Activated naive CD4-positive, alpha-beta T cell treated with anti-CD3 and anti-CD28 coated beads, Interleukin-2, amount 10 ng/mL, durations not matched to agents 7 days and 5 days (primary cell): ENCODE measurements at regions not wholly inside any gene's neighbourhood (a gene's known extent, or its start where the extent isn't known, plus 50 kb on each side); places are given as distances from the start of the nearest gene placed in this dataset.

ENCODE experiments used
- CTCF ChIA-PET: fragments of 350-600 bp; sonication (Branson Sonifier 250); formaldehyde crosslinking; loops from one replicate; lab custom pipeline; 2021; ENCODE audit warnings: antibody characterized with exemption; lab: Charles Lee
- DNase-seq: peaks from one replicate; pipeline ENCODE4 v3.0.0-alpha.2; 2020
- H3K27ac Mint-ChIP-seq: one replicate; pipeline ENCODE4 v1.8.0; 2021; ENCODE audit warnings: mild to moderate bottlenecking, moderate library complexity, mixed read lengths
- H3K27me3 Mint-ChIP-seq: one replicate; pipeline ENCODE4 v1.8.0; 2021; ENCODE audit warnings: mild to moderate bottlenecking, mixed read lengths
- H3K36me3 Mint-ChIP-seq: one replicate; pipeline ENCODE4 v1.8.0; 2021; ENCODE audit warnings: mixed read lengths
- H3K4me1 Mint-ChIP-seq: one replicate; pipeline ENCODE4 v1.8.0; 2021; ENCODE audit warnings: mixed read lengths
- H3K4me3 Mint-ChIP-seq: one replicate; pipeline ENCODE4 v1.8.0; 2021; ENCODE audit warnings: mild to moderate bottlenecking, moderate library complexity, mixed read lengths
- H3K9me3 Mint-ChIP-seq: one replicate; pipeline ENCODE4 v1.8.0; 2021; ENCODE audit warnings: mixed read lengths

- peaks cover 6% of the 10 kb centered on the region for H3K9me3 Mint-ChIP-seq
- H3K4me1 Mint-ChIP-seq, result no peaks in the 10 kb centered on the region
- CTCF ChIA-PET, result no interaction called here
Measured at GRCh38 chr1:81097860-81098259, 702.9 kb upstream of the ADGRL2 start.

GRCh38 chr1:81073580-81073979 lies 727.2 kb upstream of the ADGRL2 start:
- H3K4me1 Mint-ChIP-seq, result no peaks in the 10 kb centered on the region
- H3K4me3 Mint-ChIP-seq, result no peak overlapping the region
- H3K9me3 Mint-ChIP-seq, result peaks cover 2% of the 10 kb centered on the region
- CTCF ChIA-PET, result no interaction called here
- H3K27me3 Mint-ChIP-seq, result no peaks in the 10 kb centered on the region
- no peaks in the 10 kb centered on the region for H3K36me3 Mint-ChIP-seq
- H3K27ac Mint-ChIP-seq, result no peak overlapping the region
- DNase-seq, result no peak

More at GRCh38 chr1:81097860-81098259, 702.9 kb upstream of the ADGRL2 start:
- Mint-ChIP-seq H3K4me3 (no peak overlapping the region), H3K36me3 (no peaks in the 10 kb centered on the region), H3K27ac (no peak overlapping the region), H3K27me3 (no peaks in the 10 kb centered on the region)
- no peak for DNase-seq

GRCh38 chr1:81071969-81072753 lies 728.6 kb upstream of the ADGRL2 start:
- Mint-ChIP-seq H3K27ac (no peak overlapping the region), H3K9me3 (no peaks in the 10 kb centered on the region), H3K4me3 (no peak overlapping the region), H3K36me3 (no peaks in the 10 kb centered on the region), H3K27me3 (no peaks in the 10 kb centered on the region), H3K4me1 (no peaks in the 10 kb centered on the region)
- CTCF ChIA-PET, result no interaction called here
- DNase-seq, result no peak

GRCh38 chr1:81071072-81071858 lies 729.5 kb upstream of the ADGRL2 start:
- CTCF ChIA-PET, result no interaction called here
- H3K4me1 Mint-ChIP-seq, result no peaks in the 10 kb centered on the region
- no peak for DNase-seq

GRCh38 chr1:81069856-81070255 lies 730.9 kb upstream of the ADGRL2 start:
- Mint-ChIP-seq H3K4me1 (no peaks in the 10 kb centered on the region), H3K4me3 (no peak overlapping the region), H3K9me3 (no peaks in the 10 kb centered on the region), H3K36me3 (no peaks in the 10 kb centered on the region), H3K27ac (no peak overlapping the region), H3K27me3 (no peaks in the 10 kb centered on the region)
- no peak for DNase-seq
- CTCF ChIA-PET, result interaction anchor here (0.7 kb wide), 1 partner anchor 1459 kb away, joined by 3 read pairs; no protein-coding TSS in a partner anchor

More at GRCh38 chr1:81071072-81071858, 729.5 kb upstream of the ADGRL2 start:
- Mint-ChIP-seq H3K27me3 (no peaks in the 10 kb centered on the region), H3K27ac (no peak overlapping the region), H3K36me3 (no peaks in the 10 kb centered on the region), H3K4me3 (no peak overlapping the region), H3K9me3 (no peaks in the 10 kb centered on the region)

- DNase-seq, result no peak
- no peaks in the 10 kb centered on the region for H3K4me1 Mint-ChIP-seq
- H3K27me3 Mint-ChIP-seq, result no peaks in the 10 kb centered on the region
- CTCF ChIA-PET, result no interaction called here
- no peaks in the 10 kb centered on the region for H3K9me3 Mint-ChIP-seq
- H3K4me3 Mint-ChIP-seq, result no peak overlapping the region
- no peaks in the 10 kb centered on the region for H3K36me3 Mint-ChIP-seq
- no peak overlapping the region for H3K27ac Mint-ChIP-seq
Measured at GRCh38 chr1:81068726-81069125, 732.0 kb upstream of the ADGRL2 start.

GRCh38 chr1:81053826-81054225 lies 746.9 kb upstream of the ADGRL2 start:
- CTCF ChIA-PET, result no interaction called here
- no peak overlapping the region for H3K27ac Mint-ChIP-seq
- H3K4me1 Mint-ChIP-seq, result no peaks in the 10 kb centered on the region
- DNase-seq, result no peak
- no peak overlapping the region for H3K4me3 Mint-ChIP-seq
- no peaks in the 10 kb centered on the region for H3K9me3 Mint-ChIP-seq
- H3K27me3 Mint-ChIP-seq, result no peaks in the 10 kb centered on the region
- H3K36me3 Mint-ChIP-seq, result no peaks in the 10 kb centered on the region

- Mint-ChIP-seq H3K36me3 (no peaks in the 10 kb centered on the region), H3K9me3 (no peaks in the 10 kb centered on the region), H3K4me1 (no peaks in the 10 kb centered on the region), H3K27ac (no peak overlapping the region), H3K27me3 (no peaks in the 10 kb centered on the region), H3K4me3 (no peak overlapping the region)
- CTCF ChIA-PET, result no interaction called here
- DNase-seq, result no peak
Measured at GRCh38 chr1:81052162-81052561, 748.6 kb upstream of the ADGRL2 start.

GRCh38 chr1:81050390-81050789 lies 750.3 kb upstream of the ADGRL2 start:
- Mint-ChIP-seq H3K4me3 (no peak overlapping the region), H3K4me1 (no peaks in the 10 kb centered on the region), H3K27ac (no peak overlapping the region), H3K9me3 (no peaks in the 10 kb centered on the region), H3K36me3 (no peaks in the 10 kb centered on the region), H3K27me3 (no peaks in the 10 kb centered on the region)
- no peak for DNase-seq
- CTCF ChIA-PET, result no interaction called here

GRCh38 chr1:81044708-81045107 lies 756.0 kb upstream of the ADGRL2 start:
- DNase-seq, result no peak
- no peaks in the 10 kb centered on the region for H3K36me3 Mint-ChIP-seq
- CTCF ChIA-PET, result no interaction called here
- no peaks in the 10 kb centered on the region for H3K4me1 Mint-ChIP-seq
- H3K27me3 Mint-ChIP-seq, result no peaks in the 10 kb centered on the region
- H3K9me3 Mint-ChIP-seq, result peaks cover 2% of the 10 kb centered on the region
- H3K27ac Mint-ChIP-seq, result no peak overlapping the region
- no peak overlapping the region for H3K4me3 Mint-ChIP-seq

- CTCF ChIA-PET, result no interaction called here
- no peaks in the 10 kb centered on the region for H3K4me1 Mint-ChIP-seq
- H3K4me3 Mint-ChIP-seq, result no peak overlapping the region
- H3K27me3 Mint-ChIP-seq, result no peaks in the 10 kb centered on the region
- no peak for DNase-seq
- no peak overlapping the region for H3K27ac Mint-ChIP-seq
- H3K36me3 Mint-ChIP-seq, result no peaks in the 10 kb centered on the region
- H3K9me3 Mint-ChIP-seq, result peaks cover 7% of the 10 kb centered on the region
Measured at GRCh38 chr1:81042225-81042624, 758.5 kb upstream of the ADGRL2 start.

GRCh38 chr1:81034291-81034690 lies 766.4 kb upstream of the ADGRL2 start:
- Mint-ChIP-seq H3K9me3 (peaks cover 12% of the 10 kb centered on the region), H3K27ac (no peak overlapping the region)
- CTCF ChIA-PET, result no interaction called here

GRCh38 chr1:81032973-81033425 lies 767.7 kb upstream of the ADGRL2 start:
- Mint-ChIP-seq H3K4me3 (no peak overlapping the region), H3K27me3 (no peaks in the 10 kb centered on the region), H3K36me3 (no peaks in the 10 kb centered on the region), H3K9me3 (peaks cover 8% of the 10 kb centered on the region), H3K4me1 (no peaks in the 10 kb centered on the region), H3K27ac (no peak overlapping the region)
- CTCF ChIA-PET, result no interaction called here
- DNase-seq, result no peak

More at GRCh38 chr1:81034291-81034690, 766.4 kb upstream of the ADGRL2 start:
- no peaks in the 10 kb centered on the region for H3K4me1 Mint-ChIP-seq
- no peak for DNase-seq
- no peaks in the 10 kb centered on the region for H3K36me3 Mint-ChIP-seq
- no peak overlapping the region for H3K4me3 Mint-ChIP-seq
- no peaks in the 10 kb centered on the region for H3K27me3 Mint-ChIP-seq

GRCh38 chr1:81032374-81032773 lies 768.4 kb upstream of the ADGRL2 start:
- no peaks in the 10 kb centered on the region for H3K4me1 Mint-ChIP-seq
- H3K4me3 Mint-ChIP-seq, result no peak overlapping the region
- H3K27me3 Mint-ChIP-seq, result no peaks in the 10 kb centered on the region

GRCh38 chr1:81030441-81030840 lies 770.3 kb upstream of the ADGRL2 start:
- Mint-ChIP-seq H3K27me3 (no peaks in the 10 kb centered on the region), H3K27ac (no peak overlapping the region), H3K4me3 (no peak overlapping the region), H3K9me3 (peaks cover 9% of the 10 kb centered on the region), H3K4me1 (no peaks in the 10 kb centered on the region), H3K36me3 (no peaks in the 10 kb centered on the region)
- CTCF ChIA-PET, result no interaction called here
- DNase-seq, result no peak

More at GRCh38 chr1:81032374-81032773, 768.4 kb upstream of the ADGRL2 start:
- H3K36me3 Mint-ChIP-seq, result no peaks in the 10 kb centered on the region
- CTCF ChIA-PET, result no interaction called here
- no peak for DNase-seq
- H3K9me3 Mint-ChIP-seq, result peaks cover 8% of the 10 kb centered on the region
- H3K27ac Mint-ChIP-seq, result no peak overlapping the region
